MM.1S (cell line): ENCODE measurements at regions not wholly inside any gene's neighbourhood (a gene's known extent, or its start where the extent isn't known, plus 50 kb on each side); places are given as distances from the start of the nearest gene placed in this dataset.
"Not testable (repeated sequence)": the region's sequence is repeated elsewhere in the genome, so short reads cannot be mapped to it uniquely, and the experiment has no call there.

Experiments used
- DNase-seq: peaks from one replicate; pipeline ENCODE4 v3.0.0-alpha.2; 2015
- H2AFZ ChIP-seq: fragments of 300-600 bp; sonication (generic); 2 replicates; pipeline ENCODE4 v1.6.0; 2016; ENCODE audit warnings: antibody characterized with exemption, low read length
- H3F3A ChIP-seq: fragments of 300-600 bp; sonication (generic); 2 replicates; pipeline ENCODE4 v1.6.1; 2016; ENCODE audit warnings: mild to moderate bottlenecking, antibody characterized with exemption, low read length, moderate library complexity, mixed read lengths; ENCODE audit not compliant: insufficient read depth
- H3K27ac ChIP-seq: fragments of 300-600 bp; sonication (generic); 2 replicates; pipeline ENCODE4 v1.5.1; 2016; ENCODE audit warnings: mild to moderate bottlenecking, low read length
- H3K27me3 ChIP-seq: fragments of 300-600 bp; sonication (generic); replicated peaks from 2 replicates; pipeline ENCODE4 v1.6.0; 2016; ENCODE audit warnings: low read length; ENCODE audit not compliant: insufficient read depth
- H3K36me3 ChIP-seq: fragments of 300-600 bp; sonication (generic); replicated peaks from 2 replicates; pipeline ENCODE4 v1.6.1; 2016; ENCODE audit warnings: mild to moderate bottlenecking, low read length, mixed read lengths; ENCODE audit not compliant: insufficient read depth
- H3K4me1 ChIP-seq: fragments of 300-600 bp; sonication (generic); 2 replicates; pipeline ENCODE4 v1.6.1; 2016; ENCODE audit warnings: low read length, mixed read lengths
- H3K4me2 ChIP-seq: fragments of 300-600 bp; sonication (generic); 2 replicates; pipeline ENCODE4 v1.6.0; 2016; ENCODE audit warnings: low read depth, low read length
- H3K4me3 ChIP-seq: fragments of 300-600 bp; sonication (generic); 2 replicates; pipeline ENCODE4 v1.5.1; 2016; ENCODE audit warnings: low read length, mixed read lengths
- H3K79me2 ChIP-seq: fragments of 300-600 bp; sonication (generic); 2 replicates; pipeline ENCODE4 v1.6.1; 2016; ENCODE audit warnings: mixed run types, low read length, mixed read lengths
- H3K9ac ChIP-seq: fragments of 300-600 bp; sonication (generic); 2 replicates; pipeline ENCODE4 v1.6.1; 2016; ENCODE audit warnings: low read length, mixed read lengths
- H3K9me2 ChIP-seq: fragments of 300-600 bp; sonication (generic); replicated peaks from 2 replicates; pipeline ENCODE4 v1.6.1; 2016; ENCODE audit warnings: mild to moderate bottlenecking, low read length, mixed read lengths; ENCODE audit not compliant: insufficient read depth
- H3K9me3 ChIP-seq: fragments of 300-600 bp; sonication (generic); replicated peaks from 2 replicates; pipeline ENCODE4 v1.6.1; 2016; ENCODE audit warnings: mild to moderate bottlenecking, low read length, mixed read lengths; ENCODE audit not compliant: insufficient read depth
- H4K20me1 ChIP-seq: fragments of 300-600 bp; sonication (generic); 2 replicates; pipeline ENCODE4 v1.6.1; 2016; ENCODE audit warnings: mild to moderate bottlenecking, low read length, moderate library complexity, mixed read lengths; ENCODE audit not compliant: insufficient read depth
- CTCF ChIP-seq: fragments of 300-600 bp; sonication (generic); IDR thresholded peaks from 2 replicates; pipeline ENCODE4 v1.5.1; 2016; ENCODE audit warnings: antibody characterized with exemption, low read length, mixed read lengths
- EZH2 ChIP-seq: fragments of 300-600 bp; sonication (generic); optimal IDR thresholded peaks from 2 replicates; pipeline ENCODE3; 2017; ENCODE audit warnings: low read depth, mild to moderate bottlenecking, antibody characterized with exemption, low read length, mixed read lengths
- EZH2phosphoT487 ChIP-seq: fragments of 300-600 bp; sonication (generic); IDR thresholded peaks from 2 replicates; pipeline ENCODE4 v1.6.1; 2018; ENCODE audit warnings: antibody characterized with exemption, low read length

- Histone ChIP-seq H4K20me1 (no peaks in the 10 kb centered on the region), H3K4me1 (no peaks in the 10 kb centered on the region), H3K27ac (no peak overlapping the region), H3K4me3 (no peak overlapping the region), H3K9me2 (no peaks in the 10 kb centered on the region), H2AFZ (no peak overlapping the region), H3K79me2 (no peaks in the 10 kb centered on the region), H3F3A (no peaks in the 10 kb centered on the region), H3K9me3 (no peaks in the 10 kb centered on the region), H3K36me3 (no peaks in the 10 kb centered on the region), H3K4me2 (no peak overlapping the region), H3K27me3 (no peaks in the 10 kb centered on the region), H3K9ac (no peak overlapping the region)
- TF ChIP-seq EZH2phosphoT487 = no peak
- no peak for TF ChIP-seq EZH2
- no peak for TF ChIP-seq CTCF
- DNase-seq = no peak
Measured at GRCh38 chr2:187906021-187906420, 351.8 kb upstream of the TFPI start.

DNA sequence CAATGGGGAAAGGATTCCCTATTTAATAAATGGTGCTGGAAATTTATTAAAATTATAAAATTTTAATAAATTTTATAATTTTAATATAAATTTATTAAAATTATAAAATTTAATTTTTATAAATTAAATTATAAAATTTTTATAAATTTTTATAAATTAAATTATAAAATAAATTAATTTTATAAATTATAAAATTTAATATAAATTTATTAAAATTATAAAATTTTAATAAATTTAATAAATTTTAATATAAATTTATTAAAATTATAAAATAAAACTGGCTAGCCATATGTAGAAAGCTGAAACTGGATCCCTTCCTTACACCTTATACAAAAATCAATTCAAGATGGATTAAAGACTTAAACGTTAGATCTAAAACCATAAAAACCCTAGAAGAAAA, 356.7 kb upstream of the TFPI start:
- H3K9me2 ChIP-seq, H2AFZ ChIP-seq, H3K9ac ChIP-seq, H3K9me3 ChIP-seq, H3K4me1 ChIP-seq, H3K4me3 ChIP-seq, H3K36me3 ChIP-seq, H3K4me2 ChIP-seq, DNase-seq, H4K20me1 ChIP-seq, H3K27me3 ChIP-seq, H3K27ac ChIP-seq, H3F3A ChIP-seq, H3K79me2 ChIP-seq: not testable (repeated sequence)

- no peak overlapping the region for H3K9ac ChIP-seq
Measured at GRCh38 chr2:187912950-187913349, 358.7 kb upstream of the TFPI start.

DNA sequence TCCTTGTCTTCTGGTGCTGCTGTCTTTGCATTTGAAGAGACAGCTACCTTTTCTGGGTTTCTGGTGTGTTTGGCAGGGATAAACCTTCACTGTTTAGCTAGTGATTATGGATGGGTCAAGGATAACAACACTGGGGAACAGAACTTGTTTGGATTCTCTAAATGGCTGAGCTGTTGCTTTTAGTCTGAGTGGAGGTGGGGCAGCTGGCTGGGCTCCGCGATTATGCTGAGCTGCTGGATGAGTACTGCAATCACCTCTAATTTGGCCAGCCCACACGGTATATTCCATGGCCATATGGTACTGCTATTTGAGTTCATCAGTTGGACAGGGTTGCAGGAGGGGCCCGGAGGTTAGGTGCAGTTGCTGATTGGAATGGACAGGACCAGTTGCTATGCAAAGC, 361.6 kb upstream of the TFPI start:
- no peaks in the 10 kb centered on the region for H3K4me1 ChIP-seq
- no peak overlapping the region for H3K27ac ChIP-seq
- DNase-seq = no peak
- no peak overlapping the region for H2AFZ ChIP-seq
- H3K9me2 ChIP-seq = no peaks in the 10 kb centered on the region
- no peaks in the 10 kb centered on the region for H3K36me3 ChIP-seq
- TF ChIP-seq CTCF (no peak), EZH2phosphoT487 (no peak), EZH2 (no peak)
- H3K9ac ChIP-seq = no peak overlapping the region
- H3K4me3 ChIP-seq = no peak overlapping the region
- no peaks in the 10 kb centered on the region for H3K79me2 ChIP-seq
- H3K27me3 ChIP-seq = no peaks in the 10 kb centered on the region
- H3K9me3 ChIP-seq = no peaks in the 10 kb centered on the region
- H3K4me2 ChIP-seq = no peak overlapping the region
- H4K20me1 ChIP-seq = no peaks in the 10 kb centered on the region
- no peaks in the 10 kb centered on the region for H3F3A ChIP-seq

More at GRCh38 chr2:187912950-187913349, 358.7 kb upstream of the TFPI start:
- no peak for TF ChIP-seq EZH2phosphoT487
- no peak for TF ChIP-seq CTCF
- TF ChIP-seq EZH2 = no peak
- no peaks in the 10 kb centered on the region for H4K20me1 ChIP-seq
- no peak overlapping the region for H3K27ac ChIP-seq
- H3K27me3 ChIP-seq = no peaks in the 10 kb centered on the region
- H3K4me1 ChIP-seq = no peaks in the 10 kb centered on the region
- H3K4me2 ChIP-seq = no peak overlapping the region
- no peaks in the 10 kb centered on the region for H3F3A ChIP-seq
- no peak overlapping the region for H3K4me3 ChIP-seq
- H3K9me2 ChIP-seq = no peaks in the 10 kb centered on the region
- no peaks in the 10 kb centered on the region for H3K36me3 ChIP-seq
- H2AFZ ChIP-seq = no peak overlapping the region
- no peak for DNase-seq
- no peaks in the 10 kb centered on the region for H3K9me3 ChIP-seq
- H3K79me2 ChIP-seq = no peaks in the 10 kb centered on the region
